ENCODE measurements at regions not wholly inside any gene's neighbourhood (a gene's known extent, or its start where the extent isn't known, plus 50 kb on each side); places are given as distances from the start of the nearest gene placed in this dataset.

DNA sequence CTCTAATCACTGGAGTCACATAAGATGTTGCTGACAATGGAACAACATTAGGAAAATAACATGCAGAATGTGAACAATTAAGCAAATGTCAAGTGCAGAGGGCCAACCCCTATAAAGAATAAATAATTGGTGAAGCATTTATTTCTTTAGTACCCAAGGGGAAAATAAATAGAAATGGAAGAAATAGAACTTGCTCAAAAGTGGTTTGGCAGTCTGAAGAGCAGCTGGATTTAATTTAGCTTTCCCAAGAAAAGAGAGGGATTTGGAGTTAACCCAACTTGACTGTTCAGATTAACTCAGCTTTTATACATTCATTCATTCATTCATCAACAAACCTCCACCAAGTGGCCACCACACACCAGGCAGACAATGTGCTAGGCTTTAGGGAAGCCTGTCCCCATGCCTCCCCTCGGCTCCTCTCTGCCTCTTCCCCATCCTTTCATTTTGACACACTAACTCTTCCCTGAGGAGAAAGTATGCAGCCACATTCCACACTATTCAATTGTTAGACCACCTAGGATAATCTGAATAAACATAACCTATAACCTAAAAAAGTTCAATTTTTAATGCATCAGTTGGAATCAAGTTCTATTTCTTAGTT lies 295.5 kb downstream of the AHR start:
- Histone ChIP-seq H3K36me3 (replicated peaks in 1 of 2; ENCODE audit: control insufficient read depth in 1 of 2, insufficient read depth in 2 of 2, low read length in 2 of 2) (no peaks in the 10 kb centered on the region), H3K4me1 (ENCODE audit: control insufficient read depth in 1 of 2, insufficient read depth in 2 of 2, low read length in 2 of 2) (no peaks in the 10 kb centered on the region), H3K27ac (ENCODE audit: low read depth in 1 of 2, low read length in 2 of 2) (no peak overlapping the region), H4K20me1 (ENCODE audit: insufficient read depth, low read length) (no peaks in the 10 kb centered on the region), H3K27me3 (ENCODE audit: control insufficient read depth in 2 of 2, insufficient read depth in 2 of 2, low read length in 2 of 2) (no peaks in the 10 kb centered on the region), H3K79me2 (ENCODE audit: insufficient read depth, low read length) (no peaks in the 10 kb centered on the region), H3K9me3 (replicated peaks in 1 of 2; ENCODE audit: control insufficient read depth in 1 of 2, insufficient read depth in 1 of 2, low read length in 2 of 2) (no peaks in the 10 kb centered on the region), H3K4me3 (replicated peaks in 1 of 3; ENCODE audit: low read depth in 2 of 3, low read length in 3 of 3) (no peak overlapping the region), H3K9ac (ENCODE audit: insufficient read depth, low read length, poor library complexity, severe bottlenecking) (no peak overlapping the region), H3K4me2 (replicated peaks; ENCODE audit: extremely low read depth, low read length, poor library complexity, severe bottlenecking) (no peak overlapping the region), H2AFZ (ENCODE audit: insufficient read depth, low read depth, low read length, poor library complexity, severe bottlenecking) (no peak overlapping the region)
- H3K27me3 Mint-ChIP-seq (ENCODE audit: low read depth in 3 of 3), result peaks cover 3 to 5% (median 3%) of the 10 kb centered on the region in 3 donors
- no peak for DNase-seq
- intact Hi-C loops (cut with micrococcal nuclease), result no loop called here
- no peaks in the 10 kb centered on the region for H3K36me3 Mint-ChIP-seq
- no peaks in the 10 kb centered on the region for H3K4me1 Mint-ChIP-seq
- H3K27ac Mint-ChIP-seq, result no peak overlapping the region
- peaks cover 0 to 2% (median 0%) of the 10 kb centered on the region in 7 donors for H3K9me3 Mint-ChIP-seq
- H3K4me3 Mint-ChIP-seq, result no peak overlapping the region
- WGBS (ENCODE audit: insufficient coverage), result 100% methylated on average over 1 of the region's 1 CpG
- TF ChIP-seq, protein P1, sequence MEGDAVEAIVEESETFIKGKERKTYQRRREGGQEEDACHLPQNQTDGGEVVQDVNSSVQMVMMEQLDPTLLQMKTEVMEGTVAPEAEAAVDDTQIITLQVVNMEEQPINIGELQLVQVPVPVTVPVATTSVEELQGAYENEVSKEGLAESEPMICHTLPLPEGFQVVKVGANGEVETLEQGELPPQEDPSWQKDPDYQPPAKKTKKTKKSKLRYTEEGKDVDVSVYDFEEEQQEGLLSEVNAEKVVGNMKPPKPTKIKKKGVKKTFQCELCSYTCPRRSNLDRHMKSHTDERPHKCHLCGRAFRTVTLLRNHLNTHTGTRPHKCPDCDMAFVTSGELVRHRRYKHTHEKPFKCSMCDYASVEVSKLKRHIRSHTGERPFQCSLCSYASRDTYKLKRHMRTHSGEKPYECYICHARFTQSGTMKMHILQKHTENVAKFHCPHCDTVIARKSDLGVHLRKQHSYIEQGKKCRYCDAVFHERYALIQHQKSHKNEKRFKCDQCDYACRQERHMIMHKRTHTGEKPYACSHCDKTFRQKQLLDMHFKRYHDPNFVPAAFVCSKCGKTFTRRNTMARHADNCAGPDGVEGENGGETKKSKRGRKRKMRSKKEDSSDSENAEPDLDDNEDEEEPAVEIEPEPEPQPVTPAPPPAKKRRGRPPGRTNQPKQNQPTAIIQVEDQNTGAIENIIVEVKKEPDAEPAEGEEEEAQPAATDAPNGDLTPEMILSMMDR (IDR thresholded peaks at IDR 0.05), result no peak

DNA sequence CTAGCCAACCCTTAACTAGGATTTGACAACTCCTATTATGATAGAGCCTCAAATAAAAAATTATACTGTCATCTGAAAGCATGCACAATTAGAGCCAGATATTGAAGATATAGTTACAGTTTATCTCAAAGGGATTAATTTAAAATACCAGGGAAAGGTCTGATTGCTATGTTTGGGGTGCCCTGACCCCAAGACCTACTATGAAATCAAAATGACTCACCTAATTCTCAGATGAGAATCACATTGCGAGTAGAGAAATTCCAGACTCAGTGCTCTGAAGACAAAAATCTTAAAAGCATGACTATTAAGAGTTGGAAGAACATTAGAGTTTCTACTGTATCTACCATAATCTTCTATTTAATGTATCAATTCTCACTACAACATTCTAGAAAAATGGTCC lies 297.1 kb downstream of the AHR start:
- Histone ChIP-seq H3K9ac (ENCODE audit: insufficient read depth, low read length, poor library complexity, severe bottlenecking) (no peak overlapping the region), H3K79me2 (ENCODE audit: insufficient read depth, low read length) (no peaks in the 10 kb centered on the region), H3K9me3 (replicated peaks in 1 of 2; ENCODE audit: control insufficient read depth in 1 of 2, insufficient read depth in 1 of 2, low read length in 2 of 2) (no peaks in the 10 kb centered on the region), H3K4me1 (ENCODE audit: control insufficient read depth in 1 of 2, insufficient read depth in 2 of 2, low read length in 2 of 2) (no peaks in the 10 kb centered on the region), H2AFZ (ENCODE audit: insufficient read depth, low read depth, low read length, poor library complexity, severe bottlenecking) (no peak overlapping the region), H3K4me2 (replicated peaks; ENCODE audit: extremely low read depth, low read length, poor library complexity, severe bottlenecking) (no peak overlapping the region), H3K27ac (ENCODE audit: low read depth in 1 of 2, low read length in 2 of 2) (no peak overlapping the region), H3K27me3 (ENCODE audit: control insufficient read depth in 2 of 2, insufficient read depth in 2 of 2, low read length in 2 of 2) (no peaks in the 10 kb centered on the region), H4K20me1 (ENCODE audit: insufficient read depth, low read length) (no peaks in the 10 kb centered on the region), H3K36me3 (replicated peaks in 1 of 2; ENCODE audit: control insufficient read depth in 1 of 2, insufficient read depth in 2 of 2, low read length in 2 of 2) (no peaks in the 10 kb centered on the region), H3K4me3 (replicated peaks in 1 of 3; ENCODE audit: low read depth in 2 of 3, low read length in 3 of 3) (no peak overlapping the region)
- TF ChIP-seq, protein P1 (IDR thresholded peaks at IDR 0.05), result no peak
- Mint-ChIP-seq H3K27ac (no peak overlapping the region), H3K27me3 (ENCODE audit: low read depth in 3 of 3) (peaks cover 3 to 5% (median 3%) of the 10 kb centered on the region in 3 donors), H3K4me3 (no peak overlapping the region), H3K36me3 (no peaks in the 10 kb centered on the region), H3K4me1 (no peaks in the 10 kb centered on the region), H3K9me3 (peaks cover 0 to 2% (median 0%) of the 10 kb centered on the region in 7 donors)
- intact Hi-C loops (cut with micrococcal nuclease), result no loop called here
- no CpG with 5 or more reads among the region's 1 CpG for WGBS (ENCODE audit: insufficient coverage)
- DNase-seq, result no peak

All from CD14-positive monocyte (primary cell).